HEK293 (cell line): ENCODE measurements at regions not wholly inside any gene's neighbourhood (a gene's known extent, or its start where the extent isn't known, plus 50 kb on each side); places are given as distances from the start of the nearest gene placed in this dataset.

Source experiments
- TCF7L2 ChIP-seq: IDR thresholded peaks from 2 replicates; pipeline ENCODE4 v1.6.1; 2011; ENCODE audit warnings: low read depth, mild to moderate bottlenecking, inconsistent platforms, low read length, moderate library complexity, borderline replicate concordance
- ZBTB11 ChIP-seq: fragments of 450-650 bp; formaldehyde crosslinking; conservative IDR thresholded peaks from 2 replicates; pipeline ENCODE4 v1.5.1; 2016; ENCODE audit warnings: low read depth, missing biosample characterization, missing genetic modification characterization
- ZSCAN4 ChIP-seq: fragments of 450-650 bp; formaldehyde crosslinking; IDR thresholded peaks from 2 replicates; pipeline ENCODE4 v1.5.1; 2017; ENCODE audit warnings: missing biosample characterization, missing genetic modification characterization
- TF ChIP-seq, protein P1 (sequence below): fragments of 450-650 bp; formaldehyde crosslinking; IDR thresholded peaks from 2 replicates; pipeline ENCODE4 v1.5.1; 2016; ENCODE audit warnings: missing biosample characterization, missing genetic modification characterization

DNA sequence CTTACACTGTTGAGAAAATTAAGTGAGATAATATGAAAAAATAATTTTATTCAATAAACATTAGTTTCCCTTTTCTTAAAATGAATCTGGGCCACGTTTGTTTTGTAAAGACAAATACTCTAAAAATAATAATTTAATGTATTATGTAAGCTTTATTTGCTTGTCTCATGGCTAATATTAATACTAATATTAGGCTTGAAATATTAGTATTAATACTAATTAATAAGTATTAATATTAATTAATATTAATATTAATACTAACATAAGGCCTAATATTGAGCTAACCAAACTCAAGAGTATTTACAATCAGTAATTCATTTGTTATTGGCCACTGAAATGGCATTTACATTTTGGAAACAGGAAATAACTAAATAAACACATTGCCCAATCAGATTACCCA, 280.1 kb upstream of the ESRRG start:
- TF ChIP-seq, protein P1, sequence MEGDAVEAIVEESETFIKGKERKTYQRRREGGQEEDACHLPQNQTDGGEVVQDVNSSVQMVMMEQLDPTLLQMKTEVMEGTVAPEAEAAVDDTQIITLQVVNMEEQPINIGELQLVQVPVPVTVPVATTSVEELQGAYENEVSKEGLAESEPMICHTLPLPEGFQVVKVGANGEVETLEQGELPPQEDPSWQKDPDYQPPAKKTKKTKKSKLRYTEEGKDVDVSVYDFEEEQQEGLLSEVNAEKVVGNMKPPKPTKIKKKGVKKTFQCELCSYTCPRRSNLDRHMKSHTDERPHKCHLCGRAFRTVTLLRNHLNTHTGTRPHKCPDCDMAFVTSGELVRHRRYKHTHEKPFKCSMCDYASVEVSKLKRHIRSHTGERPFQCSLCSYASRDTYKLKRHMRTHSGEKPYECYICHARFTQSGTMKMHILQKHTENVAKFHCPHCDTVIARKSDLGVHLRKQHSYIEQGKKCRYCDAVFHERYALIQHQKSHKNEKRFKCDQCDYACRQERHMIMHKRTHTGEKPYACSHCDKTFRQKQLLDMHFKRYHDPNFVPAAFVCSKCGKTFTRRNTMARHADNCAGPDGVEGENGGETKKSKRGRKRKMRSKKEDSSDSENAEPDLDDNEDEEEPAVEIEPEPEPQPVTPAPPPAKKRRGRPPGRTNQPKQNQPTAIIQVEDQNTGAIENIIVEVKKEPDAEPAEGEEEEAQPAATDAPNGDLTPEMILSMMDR (tag by site-specific recombination) = no peak
- no peak for TF ChIP-seq ZBTB11
- no peak for TF ChIP-seq ZSCAN4 (tag by site-specific recombination)
- TF ChIP-seq TCF7L2 = no peak
